GM19328 (cell line): ENCODE measurements at regions not wholly inside any gene's neighbourhood (a gene's known extent, or its start where the extent isn't known, plus 50 kb on each side); places are given as distances from the start of the nearest gene placed in this dataset.
A peak's percentile ranks its signal among the peaks of the same experiment; 100 is the strongest.
"Not testable (repeated sequence)": the region's sequence is repeated elsewhere in the genome, so short reads cannot be mapped to it uniquely, and the experiment has no call there.

ENCODE experiments used
- ATAC-seq: cut with Tn5 transposase; IDR thresholded peaks from one replicate; pipeline ENCODE4 v1.9.1; 2021; ENCODE audit warnings: mild to moderate bottlenecking, moderate library complexity; ENCODE audit not compliant: unreplicated experiment

GRCh38 chr5:154702477-154702876, 52.7 kb upstream of the LARP1 start:
- ATAC-seq, result no peak

GRCh38 chr5:154701725-154702124, 53.5 kb upstream of the LARP1 start:
- not testable (repeated sequence) for ATAC-seq

GRCh38 chr5:154701181-154701580, 54.0 kb upstream of the LARP1 start:
- no peak for ATAC-seq

- not testable (repeated sequence) for ATAC-seq
Measured at GRCh38 chr5:154700289-154700928, 54.8 kb upstream of the LARP1 start.

GRCh38 chr5:154698763-154699162, 56.4 kb upstream of the LARP1 start:
- ATAC-seq, result no peak

GRCh38 chr5:154697371-154697770, 57.8 kb upstream of the LARP1 start:
- no peak for ATAC-seq

- ATAC-seq, result no peak
Measured at GRCh38 chr5:154696891-154697290, 58.3 kb upstream of the LARP1 start.

GRCh38 chr5:154694159-154694558, 61.0 kb upstream of the LARP1 start:
- no peak for ATAC-seq

GRCh38 chr5:154690488-154690887, 64.7 kb upstream of the LARP1 start:
- ATAC-seq, result no peak

GRCh38 chr5:154686490-154686889, 68.7 kb upstream of the LARP1 start:
- no peak for ATAC-seq

GRCh38 chr5:154683101-154683880, 71.9 kb upstream of the LARP1 start:
- ATAC-seq, result peak; percentile 69

- no peak for ATAC-seq
Measured at GRCh38 chr5:154679501-154679900, 75.7 kb upstream of the LARP1 start.

GRCh38 chr5:154677921-154678320, 77.3 kb upstream of the LARP1 start:
- no peak for ATAC-seq

- ATAC-seq, result no peak
Measured at GRCh38 chr5:154676508-154676907, 78.7 kb upstream of the LARP1 start.

GRCh38 chr5:154674029-154674428, 81.1 kb upstream of the LARP1 start:
- no peak for ATAC-seq

- no peak for ATAC-seq
Measured at GRCh38 chr5:154673506-154673905, 81.7 kb upstream of the LARP1 start.

GRCh38 chr5:154669913-154670312, 85.3 kb upstream of the LARP1 start:
- not testable (repeated sequence) for ATAC-seq

- no peak for ATAC-seq
Measured at GRCh38 chr5:154669402-154669801, 85.8 kb upstream of the LARP1 start.

GRCh38 chr5:154664869-154665268, 90.3 kb upstream of the LARP1 start:
- no peak for ATAC-seq

GRCh38 chr5:154663424-154663823, 91.8 kb upstream of the LARP1 start:
- no peak for ATAC-seq

GRCh38 chr5:154654486-154655371, 100.4 kb upstream of the LARP1 start:
- ATAC-seq, result no peak
